Skeletal muscle satellite cell (primary cell): ENCODE measurements at regions not wholly inside any gene's neighbourhood (a gene's known extent, or its start where the extent isn't known, plus 50 kb on each side); places are given as distances from the start of the nearest gene placed in this dataset.
A peak's percentile ranks its signal among the peaks of the same experiment; 100 is the strongest.

Experiments
- H3K27me3 ChIP-seq: 2 replicates; pipeline ENCODE4 v1.7.0; 2013; ENCODE audit warnings: low read length; ENCODE audit not compliant: control insufficient read depth, insufficient read depth
- H3K36me3 ChIP-seq: 2 replicates; pipeline ENCODE4 v1.7.0; 2013; ENCODE audit warnings: mild to moderate bottlenecking, control low read depth, low read length; ENCODE audit not compliant: insufficient read depth
- H3K4me1 ChIP-seq: 2 replicates; pipeline ENCODE4 v1.7.0; 2013; ENCODE audit warnings: low read length; ENCODE audit not compliant: control insufficient read depth, insufficient read depth
- H3K4me2 ChIP-seq: 2 replicates; pipeline ENCODE4 v1.7.0; 2013; ENCODE audit warnings: mild to moderate bottlenecking, low read length
- H3K4me3 ChIP-seq: 2 replicates; pipeline ENCODE4 v1.7.0; 2013; ENCODE audit warnings: low read length
- H3K9ac ChIP-seq: 2 replicates; pipeline ENCODE4 v1.7.0; 2013; ENCODE audit warnings: mild to moderate bottlenecking, low read depth, low read length, moderate library complexity
- H3K9me3 ChIP-seq: replicated peaks from 2 replicates; pipeline ENCODE4 v1.7.0; 2013; ENCODE audit warnings: mild to moderate bottlenecking, control low read depth, low read length

DNA sequence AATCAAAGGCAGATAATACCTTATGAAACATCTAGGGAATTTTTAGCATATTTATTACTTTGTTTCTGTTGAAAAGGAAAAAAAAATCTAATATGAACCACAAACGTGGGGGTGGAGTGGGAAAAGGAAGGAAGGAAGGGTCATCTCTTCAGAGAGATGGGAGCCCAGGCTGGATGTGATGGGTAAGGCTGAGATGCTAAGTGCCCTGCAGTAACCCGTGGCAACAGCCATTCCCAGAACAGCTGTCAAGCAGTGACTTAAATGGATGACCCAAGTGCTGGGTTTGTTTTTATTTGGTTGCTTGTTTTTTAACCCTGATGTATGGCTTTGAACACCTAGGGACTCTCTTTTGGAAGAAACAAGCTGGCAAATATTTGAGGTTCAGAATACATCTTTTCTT, 50.7 kb upstream of the KLF7 start:
- Histone ChIP-seq H3K4me2 (no peak overlapping the region), H3K9me3 (no peaks in the 10 kb centered on the region), H3K4me3 (no peak overlapping the region), H3K36me3 (no peaks in the 10 kb centered on the region), H3K4me1 (peaks cover 3% of the 10 kb centered on the region), H3K9ac (no peak overlapping the region), H3K27me3 (no peaks in the 10 kb centered on the region)

DNA sequence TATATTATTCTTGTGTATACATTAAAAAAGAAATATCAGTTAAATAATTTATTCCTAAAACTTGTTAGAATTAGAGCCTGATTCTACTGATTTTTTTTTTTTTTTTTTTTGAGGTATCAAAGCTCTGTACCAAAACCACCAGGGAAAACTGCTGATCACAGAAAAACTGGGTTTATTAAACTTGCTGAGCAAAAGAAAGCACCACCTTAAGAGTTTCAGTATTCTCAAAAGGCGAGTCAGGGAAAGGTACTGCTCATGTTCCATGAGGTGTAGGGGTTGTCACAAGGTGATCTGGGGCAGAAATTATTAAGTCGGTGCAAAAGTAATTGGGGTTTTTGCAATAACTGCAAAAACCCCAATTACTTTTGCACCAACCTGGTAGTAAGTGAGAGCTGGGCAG, 51.7 kb upstream of the KLF7 start:
- Histone ChIP-seq H3K9me3 (no peaks in the 10 kb centered on the region), H3K4me3 (no peak overlapping the region), H3K9ac (no peak overlapping the region), H3K4me2 (no peak overlapping the region), H3K4me1 (peaks cover 3% of the 10 kb centered on the region), H3K27me3 (no peaks in the 10 kb centered on the region), H3K36me3 (no peaks in the 10 kb centered on the region)

DNA sequence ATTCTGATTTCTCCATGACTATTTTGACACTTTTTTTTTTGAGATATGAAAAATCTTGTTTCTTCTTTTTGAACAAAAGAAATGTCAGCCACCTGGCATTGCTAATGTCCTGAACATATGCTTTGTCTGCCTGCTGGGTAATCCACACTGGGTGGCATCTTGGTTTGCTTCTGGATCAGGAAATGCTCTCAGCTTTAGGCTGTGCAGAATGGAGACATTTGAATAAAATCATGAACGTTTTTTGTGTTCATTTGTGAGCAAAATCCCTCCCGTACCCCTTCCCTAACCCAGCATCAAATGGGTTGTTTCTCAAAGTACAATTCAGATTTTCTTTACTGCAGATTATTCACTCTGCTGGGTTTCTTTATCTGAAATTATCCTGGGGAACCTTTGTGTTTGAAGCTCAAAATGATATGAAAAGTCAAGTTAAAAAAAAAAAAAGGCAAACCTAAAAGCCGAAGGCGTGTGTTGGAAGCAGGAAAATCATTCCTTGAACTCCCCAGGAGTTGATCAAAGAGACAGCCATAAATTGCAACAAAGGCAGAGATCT, 53.4 kb upstream of the KLF7 start:
- H3K4me1 ChIP-seq = peaks cover 12% of the 10 kb centered on the region
- no peaks in the 10 kb centered on the region for H3K9me3 ChIP-seq
- no peaks in the 10 kb centered on the region for H3K36me3 ChIP-seq
- H3K4me2 ChIP-seq = no peak overlapping the region
- no peak overlapping the region for H3K4me3 ChIP-seq
- no peaks in the 10 kb centered on the region for H3K27me3 ChIP-seq
- no peak overlapping the region for H3K9ac ChIP-seq

DNA sequence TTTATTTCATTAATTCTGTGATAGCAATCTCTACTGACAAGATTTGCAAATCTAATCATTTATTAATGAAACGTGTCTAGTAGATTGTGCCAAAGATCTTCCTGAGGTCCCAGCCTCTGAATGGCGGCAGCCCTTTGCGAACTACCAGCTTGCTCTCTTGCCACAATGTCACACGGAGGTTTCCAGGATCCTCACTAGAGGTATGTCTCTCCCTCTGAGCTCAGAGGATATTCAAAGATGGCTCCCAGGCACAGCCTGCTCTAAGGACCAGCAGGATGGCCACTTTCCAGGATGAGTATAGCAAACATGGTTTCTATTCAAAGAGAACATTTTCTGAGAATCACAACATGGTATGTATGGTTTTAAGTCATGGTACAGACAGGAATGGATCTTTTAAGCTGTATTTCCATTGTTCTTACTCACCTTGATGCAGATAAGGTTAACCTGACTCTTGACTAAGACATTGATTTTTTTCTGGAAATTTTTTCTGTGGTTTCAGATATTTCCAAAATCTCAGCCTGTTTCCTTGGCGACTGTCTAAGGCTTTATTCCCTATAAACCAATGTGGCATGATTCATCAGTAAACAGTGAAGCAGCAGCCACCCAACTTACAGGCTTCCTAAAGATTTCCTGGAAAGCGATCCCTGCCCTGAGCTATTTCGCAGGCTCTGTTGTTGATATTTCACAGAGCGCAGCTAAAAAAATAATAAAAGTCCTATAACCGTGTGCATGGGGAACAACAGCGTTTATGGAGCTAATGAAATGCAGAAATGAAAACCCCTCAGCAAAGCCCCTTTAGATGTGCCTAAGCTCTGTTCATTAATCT, 54.1 kb upstream of the KLF7 start:
- Histone ChIP-seq H3K4me3 (no peak overlapping the region), H3K9me3 (no peaks in the 10 kb centered on the region), H3K4me1 (peaks cover 12% of the 10 kb centered on the region), H3K4me2 (peak overlapping the region; percentile 4), H3K9ac (no peak overlapping the region), H3K27me3 (no peaks in the 10 kb centered on the region), H3K36me3 (no peaks in the 10 kb centered on the region)

DNA sequence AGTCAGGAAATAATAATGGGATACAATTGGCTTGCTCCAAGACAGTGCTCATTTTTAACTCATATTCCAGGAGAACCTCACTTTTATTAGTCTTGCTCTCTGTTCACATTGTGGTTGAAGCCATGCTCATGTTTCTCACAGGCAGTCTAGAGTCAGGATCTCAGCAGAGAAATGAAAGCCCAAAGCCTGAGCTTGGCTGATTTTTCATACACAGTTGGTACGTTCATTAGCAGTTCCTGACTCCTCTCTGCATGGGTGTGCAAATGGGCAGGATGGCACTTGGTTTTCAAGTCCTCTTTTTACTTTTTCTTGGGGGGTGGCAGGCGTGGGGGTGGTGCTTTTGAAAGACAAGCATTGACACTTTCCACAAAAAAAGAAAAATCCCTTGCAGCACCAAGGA, 56.0 kb upstream of the KLF7 start:
- Histone ChIP-seq H3K27me3 (no peaks in the 10 kb centered on the region), H3K9me3 (no peaks in the 10 kb centered on the region), H3K4me2 (no peak overlapping the region), H3K36me3 (no peaks in the 10 kb centered on the region), H3K4me3 (no peak overlapping the region), H3K4me1 (peaks cover 19% of the 10 kb centered on the region), H3K9ac (no peak overlapping the region)

DNA sequence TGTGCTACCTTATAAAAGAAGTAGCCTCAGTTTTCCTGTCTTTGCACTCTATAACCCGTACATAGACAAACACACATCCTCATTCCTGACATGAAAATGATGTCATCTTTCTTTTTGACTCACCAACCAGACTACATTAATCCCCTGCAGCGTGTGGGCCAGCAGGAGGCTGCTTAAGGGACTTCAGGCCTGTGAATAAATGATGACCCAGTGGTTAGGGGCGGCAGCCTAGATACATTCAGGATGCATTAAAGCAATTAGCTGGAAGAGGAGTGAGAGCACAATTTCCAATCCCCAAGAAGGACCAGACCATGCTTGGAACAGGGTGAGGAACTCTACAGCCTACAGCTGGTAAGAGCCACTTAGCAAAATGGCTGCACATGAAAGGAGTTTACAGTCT, 57.3 kb upstream of the KLF7 start:
- Histone ChIP-seq H3K36me3 (no peaks in the 10 kb centered on the region), H3K4me3 (no peak overlapping the region), H3K9ac (no peak overlapping the region), H3K9me3 (no peaks in the 10 kb centered on the region), H3K27me3 (no peaks in the 10 kb centered on the region), H3K4me1 (peaks cover 31% of the 10 kb centered on the region), H3K4me2 (no peak overlapping the region)

DNA sequence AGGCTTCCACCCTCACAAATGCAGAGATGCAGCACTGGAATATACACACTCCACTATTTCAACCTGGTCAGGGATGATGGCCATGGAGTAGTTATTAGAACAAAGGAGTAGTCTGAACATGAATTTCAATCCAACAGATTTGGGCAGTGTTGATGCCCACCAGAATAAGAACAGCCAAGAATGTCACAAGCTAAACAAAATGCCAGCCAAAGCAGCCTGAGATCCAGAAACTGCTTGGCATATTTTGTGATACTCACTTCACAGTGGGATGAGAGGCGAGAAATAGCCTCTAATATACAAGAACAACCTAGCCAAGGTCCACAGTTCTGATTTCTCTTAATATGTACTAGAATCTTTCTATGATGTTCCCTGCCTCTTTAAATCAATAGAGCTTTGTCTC, 58.6 kb upstream of the KLF7 start:
- Histone ChIP-seq H3K9ac (no peak overlapping the region), H3K27me3 (no peaks in the 10 kb centered on the region), H3K4me2 (no peak overlapping the region), H3K4me1 (peaks cover 31% of the 10 kb centered on the region), H3K4me3 (no peak overlapping the region), H3K36me3 (no peaks in the 10 kb centered on the region), H3K9me3 (no peaks in the 10 kb centered on the region)

DNA sequence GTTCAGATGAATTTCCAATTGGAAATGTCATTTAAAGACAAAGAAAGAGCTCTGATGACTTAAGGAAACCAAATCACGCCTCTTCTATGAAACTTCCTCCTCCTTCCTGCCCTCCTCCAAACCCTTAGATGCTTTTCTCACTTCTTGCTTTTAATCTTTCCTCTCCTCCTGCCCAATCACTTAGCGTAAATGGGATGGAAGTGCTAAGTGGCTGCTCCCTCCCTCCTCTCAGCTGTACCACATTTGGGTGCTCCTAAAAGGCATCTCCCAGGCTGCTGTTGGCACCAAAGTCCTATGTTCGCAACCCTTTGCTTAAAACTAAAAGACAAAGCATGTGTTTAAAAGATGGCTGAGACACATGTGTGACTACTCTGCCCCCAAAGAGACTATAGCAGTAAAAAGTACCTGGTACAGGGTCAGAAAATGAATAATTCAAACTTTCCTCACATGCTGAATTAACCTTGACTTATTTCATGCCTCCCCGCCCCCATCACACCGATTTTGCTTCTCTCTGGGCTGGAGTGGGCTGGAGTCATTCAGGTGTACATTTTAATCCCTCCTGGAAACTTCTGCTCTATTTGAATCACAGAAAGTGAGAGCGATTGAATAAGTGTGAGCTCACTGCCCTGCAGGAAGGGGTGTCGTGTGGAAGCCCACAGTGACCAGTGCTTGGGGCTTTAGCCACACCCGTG, 59.2 kb upstream of the KLF7 start:
- Histone ChIP-seq H3K4me1 (peaks cover 31% of the 10 kb centered on the region), H3K9ac (no peak overlapping the region)

DNA sequence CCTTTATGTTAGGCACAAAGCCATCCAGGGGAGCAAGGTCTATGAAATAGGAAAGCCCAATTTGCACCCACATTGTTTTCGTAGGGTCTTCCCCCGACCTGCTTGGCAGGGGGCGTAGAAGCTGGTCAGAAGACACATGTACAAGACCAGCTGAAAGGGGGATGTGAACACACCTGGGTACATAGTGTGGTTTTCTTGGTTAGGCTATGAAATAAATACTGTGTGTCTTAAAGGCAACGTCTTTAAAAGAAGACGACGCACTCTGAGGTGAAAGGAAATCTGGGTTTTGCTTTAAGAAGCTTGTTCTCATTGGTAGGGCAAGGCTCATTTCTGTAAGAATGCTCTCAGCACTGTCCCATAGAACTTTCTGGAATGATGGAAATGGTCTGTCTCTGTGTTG, 60.0 kb upstream of the KLF7 start:
- Histone ChIP-seq H3K4me2 (no peak overlapping the region), H3K9ac (no peak overlapping the region)

More for the DNA sequence above, 59.2 kb upstream of the KLF7 start:
- Histone ChIP-seq H3K4me2 (no peak overlapping the region), H3K4me3 (no peak overlapping the region), H3K9me3 (no peaks in the 10 kb centered on the region), H3K27me3 (no peaks in the 10 kb centered on the region), H3K36me3 (no peaks in the 10 kb centered on the region)

DNA sequence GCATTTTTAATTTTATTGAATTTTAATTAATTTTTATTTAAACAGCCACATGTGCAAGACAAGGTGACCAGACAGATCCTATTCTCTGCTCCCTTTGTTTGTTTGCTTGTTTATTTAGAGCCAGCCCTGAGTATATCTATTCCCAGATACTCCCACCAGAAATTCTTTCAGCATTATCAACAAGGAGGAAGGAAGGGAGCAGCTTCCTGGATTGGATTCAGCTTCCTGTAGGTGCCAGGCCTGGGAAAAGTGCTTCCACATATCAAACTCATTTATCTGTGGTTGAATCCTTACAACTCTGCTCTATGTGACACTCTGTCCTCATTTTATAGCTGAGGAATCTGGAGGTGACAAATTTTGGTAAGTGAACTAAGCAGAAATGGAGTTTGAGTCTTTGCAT, 60.5 kb upstream of the KLF7 start:
- Histone ChIP-seq H3K4me2 (peak overlapping the region; percentile 64), H3K9me3 (no peaks in the 10 kb centered on the region), H3K4me1 (peaks cover 37% of the 10 kb centered on the region)

More for the DNA sequence above, 60.0 kb upstream of the KLF7 start:
- no peaks in the 10 kb centered on the region for H3K27me3 ChIP-seq
- H3K36me3 ChIP-seq = no peaks in the 10 kb centered on the region
- peaks cover 33% of the 10 kb centered on the region for H3K4me1 ChIP-seq
- H3K9me3 ChIP-seq = no peaks in the 10 kb centered on the region
- H3K4me3 ChIP-seq = no peak overlapping the region

DNA sequence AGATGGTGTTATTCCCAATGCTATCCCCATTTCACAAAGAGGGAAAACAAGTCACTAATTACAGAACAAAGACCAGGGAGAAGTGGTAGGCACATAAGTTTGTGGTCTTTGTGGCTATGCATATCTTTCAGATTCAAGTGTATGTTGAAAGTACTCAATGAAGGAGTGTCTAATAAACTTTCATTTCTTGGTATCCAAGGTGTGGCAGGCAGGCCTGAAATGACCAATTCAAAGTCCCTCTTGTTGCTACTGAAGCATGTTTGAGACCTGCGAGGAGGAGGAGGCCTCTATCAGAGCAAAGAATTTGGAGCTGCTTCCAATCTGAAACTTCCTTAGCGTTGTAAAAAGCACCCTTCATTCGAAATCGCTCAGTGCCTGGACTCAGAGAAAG, 60.9 kb upstream of the KLF7 start:
- peak overlapping the region; percentile 33 for H3K9ac ChIP-seq
- H3K4me3 ChIP-seq = no peak overlapping the region
- H3K36me3 ChIP-seq = no peaks in the 10 kb centered on the region
- H3K9me3 ChIP-seq = no peaks in the 10 kb centered on the region
- peak overlapping the region; percentile 64 for H3K4me2 ChIP-seq
- peaks cover 42% of the 10 kb centered on the region for H3K4me1 ChIP-seq
- no peaks in the 10 kb centered on the region for H3K27me3 ChIP-seq

More for the DNA sequence above, 60.5 kb upstream of the KLF7 start:
- no peaks in the 10 kb centered on the region for H3K36me3 ChIP-seq
- no peaks in the 10 kb centered on the region for H3K27me3 ChIP-seq
- H3K9ac ChIP-seq = peak overlapping the region; percentile 33
- H3K4me3 ChIP-seq = no peak overlapping the region
